Parathyroid adenoma (tissue), 2 donors: ENCODE measurements at regions not wholly inside any gene's neighbourhood (a gene's known extent, or its start where the extent isn't known, plus 50 kb on each side); places are given as distances from the start of the nearest gene placed in this dataset.

Source experiments
- H2AFZ ChIP-seq: fragments of 300-600 bp; sonication (generic); one replicate; pipeline ENCODE4 v1.7.0; 2017; ENCODE audit warnings: antibody characterized with exemption, mild to moderate bottlenecking
- H3K27ac ChIP-seq: fragments of 300-600 bp; sonication (generic); one replicate; pipeline ENCODE4 v1.7.0; 2017
- H3K27me3 ChIP-seq: fragments of 300-600 bp; sonication (generic); one replicate; pipeline ENCODE4 v1.7.0; 2017; ENCODE audit warnings: low read length; ENCODE audit not compliant: control insufficient read depth, insufficient read depth
- H3K36me3 ChIP-seq: fragments of 300-600 bp; sonication (generic); one replicate; pipeline ENCODE4 v1.7.0; 2017; ENCODE audit warnings: low read length; ENCODE audit not compliant: control insufficient read depth, insufficient read depth
- H3K4me1 ChIP-seq: fragments of 300-600 bp; sonication (generic); one replicate; pipeline ENCODE4 v1.7.0; 2017; ENCODE audit warnings: control low read depth
- H3K4me2 ChIP-seq: fragments of 300-600 bp; sonication (generic); one replicate; pipeline ENCODE4 v1.7.0; 2017; ENCODE audit warnings: low read length
- H3K4me3 ChIP-seq: fragments of 300-600 bp; sonication (generic); one replicate; pipeline ENCODE4 v1.7.0; 2017; ENCODE audit warnings: low read depth, low read length
- H3K79me2 ChIP-seq: fragments of 300-600 bp; sonication (generic); one replicate; pipeline ENCODE4 v1.7.0; 2017; ENCODE audit warnings: control low read depth
- H3K9ac ChIP-seq: fragments of 300-600 bp; sonication (generic); one replicate; pipeline ENCODE4 v1.7.0; 2017; ENCODE audit warnings: mild to moderate bottlenecking
- H3K9me3 ChIP-seq: fragments of 300-600 bp; sonication (generic); one replicate; pipeline ENCODE4 v1.7.0; 2017; ENCODE audit warnings: low read length; ENCODE audit not compliant: control insufficient read depth
- CTCF ChIP-seq: fragments of 300-600 bp; sonication (generic); IDR thresholded peaks from one replicate; pipeline ENCODE4 v1.7.0; 2017; ENCODE audit warnings: antibody characterized with exemption, mild to moderate bottlenecking
- donor health status: primary hyperparathyroidism.

DNA sequence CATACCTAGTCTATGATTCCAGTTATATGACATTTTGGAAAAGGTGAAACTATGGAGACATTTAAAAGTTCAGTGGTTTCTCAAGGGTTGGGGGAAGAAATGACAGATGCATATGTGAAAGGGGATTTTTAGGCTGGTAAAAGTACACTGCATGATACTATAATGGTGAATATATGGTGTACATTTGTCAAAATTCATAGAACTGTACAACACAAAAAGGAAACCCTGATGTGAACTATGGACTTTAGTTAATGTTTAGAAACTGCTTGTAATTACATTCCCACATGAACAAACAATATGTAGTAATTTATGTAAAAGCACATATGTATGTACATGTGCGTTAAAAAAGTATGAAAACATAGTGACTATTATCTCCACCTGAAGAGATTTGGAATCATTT lies 907.3 kb upstream of the CITED2 start:
- H3K79me2 ChIP-seq = no peaks in the 10 kb centered on the region
- no peaks in the 10 kb centered on the region for H3K27me3 ChIP-seq
- no peaks in the 10 kb centered on the region for H3K36me3 ChIP-seq
- no peak overlapping the region for H3K9ac ChIP-seq
- no peaks in the 10 kb centered on the region for H3K4me1 ChIP-seq
- H3K27ac ChIP-seq = no peak overlapping the region
- no peak overlapping the region for H3K4me3 ChIP-seq
- TF ChIP-seq CTCF = no peak
- no peak overlapping the region for H2AFZ ChIP-seq
- H3K9me3 ChIP-seq = no peaks in the 10 kb centered on the region
- no peak overlapping the region for H3K4me2 ChIP-seq

- Histone ChIP-seq H3K27me3 (no peaks in the 10 kb centered on the region), H3K9ac (no peak overlapping the region)
Observed at GRCh38 chr6:140281236-140281635, 906.8 kb upstream of the CITED2 start.

GRCh38 chr6:140276719-140277118 lies 902.3 kb upstream of the CITED2 start:
- H3K79me2 ChIP-seq = no peaks in the 10 kb centered on the region
- no peak for TF ChIP-seq CTCF
- H2AFZ ChIP-seq = no peak overlapping the region
- H3K4me1 ChIP-seq = no peaks in the 10 kb centered on the region
- H3K27ac ChIP-seq = no peak overlapping the region
- H3K4me3 ChIP-seq = no peak overlapping the region
- no peaks in the 10 kb centered on the region for H3K36me3 ChIP-seq
- no peaks in the 10 kb centered on the region for H3K9me3 ChIP-seq
- H3K27me3 ChIP-seq = no peaks in the 10 kb centered on the region
- no peak overlapping the region for H3K9ac ChIP-seq
- H3K4me2 ChIP-seq = no peak overlapping the region

More at GRCh38 chr6:140281236-140281635, 906.8 kb upstream of the CITED2 start:
- Histone ChIP-seq H3K27ac (no peak overlapping the region), H3K4me3 (no peak overlapping the region), H3K79me2 (no peaks in the 10 kb centered on the region), H3K4me1 (no peaks in the 10 kb centered on the region), H3K36me3 (no peaks in the 10 kb centered on the region), H2AFZ (no peak overlapping the region), H3K9me3 (no peaks in the 10 kb centered on the region), H3K4me2 (no peak overlapping the region)
- TF ChIP-seq CTCF = no peak

GRCh38 chr6:140276133-140276532 lies 901.7 kb upstream of the CITED2 start:
- H3K9me3 ChIP-seq = no peaks in the 10 kb centered on the region
- H3K4me3 ChIP-seq = no peak overlapping the region
- no peaks in the 10 kb centered on the region for H3K4me1 ChIP-seq
- H3K27ac ChIP-seq = no peak overlapping the region
- no peaks in the 10 kb centered on the region for H3K27me3 ChIP-seq
- no peak overlapping the region for H3K9ac ChIP-seq
- no peak overlapping the region for H2AFZ ChIP-seq
- no peak overlapping the region for H3K4me2 ChIP-seq
- no peaks in the 10 kb centered on the region for H3K79me2 ChIP-seq
- no peaks in the 10 kb centered on the region for H3K36me3 ChIP-seq
- TF ChIP-seq CTCF = no peak

- H2AFZ ChIP-seq = no peak overlapping the region
- no peaks in the 10 kb centered on the region for H3K4me1 ChIP-seq
- no peak overlapping the region for H3K9ac ChIP-seq
- H3K4me3 ChIP-seq = no peak overlapping the region
- H3K4me2 ChIP-seq = no peak overlapping the region
- no peaks in the 10 kb centered on the region for H3K79me2 ChIP-seq
- H3K27me3 ChIP-seq = no peaks in the 10 kb centered on the region
- H3K9me3 ChIP-seq = no peaks in the 10 kb centered on the region
- TF ChIP-seq CTCF = no peak
- no peaks in the 10 kb centered on the region for H3K36me3 ChIP-seq
- no peak overlapping the region for H3K27ac ChIP-seq
Observed at GRCh38 chr6:140275725-140276124, 901.3 kb upstream of the CITED2 start.
